ENCODE measurements at regions not wholly inside any gene's neighbourhood (a gene's known extent, or its start where the extent isn't known, plus 50 kb on each side); places are given as distances from the start of the nearest gene placed in this dataset.
"Not testable (repeated sequence)": the region's sequence is repeated elsewhere in the genome, so short reads cannot be mapped to it uniquely, and the experiment has no call there.

DNA sequence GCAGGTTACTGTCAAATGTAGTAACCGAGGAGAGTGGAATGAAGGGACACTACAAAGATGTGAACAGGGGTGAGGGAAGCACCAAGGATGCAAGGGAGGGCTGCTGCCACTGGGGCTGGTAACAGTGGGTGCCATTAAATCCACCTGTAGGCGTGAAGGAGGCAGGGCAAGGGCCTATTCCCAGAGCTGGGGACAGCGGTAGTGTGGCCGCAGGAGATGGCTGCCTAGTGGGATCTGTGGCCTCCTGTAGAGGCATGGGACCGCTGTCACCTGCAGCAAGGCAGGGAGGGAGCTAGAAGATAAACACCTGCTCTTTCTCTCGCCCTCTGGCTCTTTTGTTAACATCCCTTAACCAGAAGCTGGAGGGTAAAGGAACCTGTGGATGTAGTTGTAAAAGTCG, 80.5 kb upstream of the CNIH3 start:
- DNase-seq (ENCODE audit: low spot score), result no peak

GRCh38 chr1:224539971-224540370, 76.1 kb upstream of the CNIH3 start:
- DNase-seq (ENCODE audit: low spot score), result no peak

- no peak for DNase-seq (ENCODE audit: low spot score)
Measured at GRCh38 chr1:224540535-224540934, 75.6 kb upstream of the CNIH3 start.

GRCh38 chr1:224541072-224541790, 74.9 kb upstream of the CNIH3 start:
- no peak for DNase-seq (ENCODE audit: low spot score)

GRCh38 chr1:224541901-224542630, 74.1 kb upstream of the CNIH3 start:
- no peak for DNase-seq (ENCODE audit: low spot score)

DNA sequence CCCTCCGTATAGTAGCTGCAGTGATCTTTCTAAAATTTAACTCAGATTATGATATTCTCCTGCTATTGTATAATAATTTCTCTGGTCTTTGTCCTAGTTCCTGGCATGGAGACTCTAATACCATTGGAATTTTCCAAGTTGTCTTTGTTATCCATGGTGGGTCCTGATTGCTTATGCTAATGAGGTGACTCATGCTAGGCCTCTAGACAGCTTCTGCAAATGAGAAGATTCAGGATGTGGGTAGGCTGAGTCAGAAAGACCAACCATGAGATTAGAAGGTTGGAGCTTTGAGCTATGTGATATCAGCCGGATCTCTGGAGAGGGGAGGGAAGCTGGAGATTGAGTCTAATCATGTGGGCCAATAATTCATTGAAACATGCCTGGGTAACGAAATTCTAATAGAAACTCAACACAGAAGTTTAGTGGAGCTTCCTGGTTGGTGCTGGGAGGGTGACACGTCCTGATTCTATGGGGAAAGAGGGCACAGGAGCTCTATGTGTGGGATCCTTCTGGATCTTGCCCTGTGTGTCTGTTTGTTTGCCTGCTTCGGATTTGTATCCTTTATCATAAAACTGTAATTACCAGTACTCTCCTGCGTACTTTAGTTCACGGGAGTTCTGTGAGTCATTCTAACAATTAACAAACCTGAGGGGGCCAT, 73.2 kb upstream of the CNIH3 start:
- no peak for DNase-seq (ENCODE audit: low spot score)

DNA sequence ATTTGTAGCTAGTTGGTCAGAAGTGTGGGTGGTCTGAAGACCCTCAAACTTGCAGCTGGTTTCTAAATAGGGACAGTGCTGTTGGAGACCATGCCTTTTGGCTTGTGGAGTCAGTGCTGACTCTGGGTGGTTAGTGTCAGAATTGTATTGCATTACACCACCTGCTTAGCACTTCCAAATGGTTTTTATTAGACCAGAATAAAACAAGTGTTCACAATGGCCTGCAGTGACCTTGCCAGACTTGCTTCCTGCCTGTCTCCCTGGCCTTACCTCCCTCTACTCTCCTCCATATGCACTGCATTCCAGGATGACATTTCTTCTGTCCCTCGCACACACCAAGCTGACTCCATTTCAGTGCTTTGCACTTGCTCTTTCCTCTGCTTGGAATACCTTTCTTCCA, 72.7 kb upstream of the CNIH3 start:
- no peak for DNase-seq (ENCODE audit: low spot score)

DNA sequence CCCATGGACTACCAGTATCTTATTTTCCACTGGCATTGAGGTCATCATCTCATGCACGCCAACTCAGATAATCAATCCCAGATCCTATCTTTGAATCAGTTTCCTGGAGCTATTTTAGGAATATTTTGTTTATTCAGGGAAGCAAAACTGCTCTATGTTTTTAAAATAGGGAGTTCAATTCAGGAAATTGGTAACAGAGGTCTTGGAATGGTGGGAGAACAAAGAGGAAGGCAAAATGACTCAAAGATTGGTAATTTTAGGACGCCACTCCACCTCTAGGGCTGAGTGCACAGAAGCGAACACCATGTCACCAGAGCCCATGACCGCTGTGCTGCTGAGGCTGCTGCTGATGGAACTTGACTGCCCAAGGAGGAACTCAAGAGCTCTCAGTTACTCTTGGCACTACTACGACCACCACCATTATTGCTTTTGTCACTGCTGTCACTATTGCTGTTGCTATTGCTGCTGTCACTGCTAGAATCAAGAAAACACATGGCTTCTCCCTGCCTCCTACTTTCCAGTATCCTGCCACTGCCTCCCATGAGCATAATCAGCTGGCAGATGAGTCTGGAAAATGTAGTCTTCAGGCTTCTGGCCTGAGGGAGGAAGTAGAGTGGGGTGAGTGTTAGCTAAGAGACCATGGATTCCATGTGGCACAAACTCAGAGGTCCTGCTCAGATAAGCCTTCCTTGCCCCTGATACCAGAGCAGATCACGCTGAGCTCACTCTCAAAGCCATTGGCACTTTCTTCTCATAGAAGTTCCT, 71.6 kb upstream of the CNIH3 start:
- DNase-seq (ENCODE audit: low spot score), result no peak

DNA sequence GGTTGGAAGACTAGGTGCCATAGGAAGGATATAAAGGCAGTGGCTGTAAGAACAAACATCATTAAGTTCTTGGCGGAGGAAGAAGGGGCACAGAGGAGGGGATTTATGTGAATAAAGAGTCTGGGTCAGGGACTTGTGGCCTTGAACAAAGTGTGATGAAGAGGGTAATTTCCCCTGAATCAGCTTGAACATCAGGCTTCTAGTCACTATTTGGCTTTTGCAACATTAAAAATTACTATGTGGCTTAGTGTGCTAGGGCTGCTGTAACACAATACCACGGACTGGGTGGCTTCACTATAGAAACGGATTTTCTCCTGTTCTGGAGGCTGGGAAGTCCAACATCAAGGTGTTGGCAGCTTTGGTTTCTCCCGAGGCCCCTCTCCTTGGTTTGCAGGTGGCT, 70.5 kb upstream of the CNIH3 start:
- no peak for DNase-seq (ENCODE audit: low spot score)

DNA sequence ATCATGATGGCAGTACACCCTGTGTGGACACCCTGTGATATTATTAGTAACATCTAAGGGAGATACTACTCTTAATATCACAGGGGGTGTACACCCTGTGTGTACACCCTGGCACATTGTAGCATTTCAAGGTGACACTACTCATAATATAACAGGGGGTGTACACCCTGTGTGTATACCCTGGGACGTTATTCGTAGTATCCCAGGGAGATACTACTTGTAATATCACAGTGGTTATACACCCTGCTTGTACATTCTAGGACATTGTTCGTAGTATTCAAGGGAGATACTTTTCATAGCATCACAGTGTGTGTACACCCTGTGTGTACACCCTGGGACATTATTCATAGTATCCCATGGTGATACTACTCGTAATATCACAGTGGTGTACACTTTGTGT, 67.4 kb upstream of the CNIH3 start:
- no peak for DNase-seq (ENCODE audit: low spot score)

GRCh38 chr1:224551189-224551588, 64.9 kb upstream of the CNIH3 start:
- DNase-seq (ENCODE audit: low spot score), result not testable (repeated sequence)

DNA sequence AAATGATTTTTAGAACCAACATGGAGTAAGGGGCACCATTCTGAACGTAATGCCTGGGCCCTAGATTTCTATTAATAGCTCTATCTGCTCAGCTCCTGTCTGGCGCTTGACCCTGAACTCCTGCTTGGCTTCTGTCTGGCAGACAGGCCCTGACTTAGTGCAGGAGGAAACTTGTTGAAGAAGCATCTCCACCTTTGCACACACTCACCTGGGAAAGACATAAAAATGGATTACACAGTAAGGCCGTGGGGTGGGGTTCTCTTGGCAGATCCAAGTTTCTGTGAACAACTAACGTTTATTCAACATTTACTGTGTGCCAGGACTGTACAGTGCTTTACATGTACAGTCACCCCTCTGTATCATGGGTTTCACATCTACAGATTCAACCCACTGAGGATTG, 62.1 kb upstream of the CNIH3 start:
- DNase-seq (ENCODE audit: low spot score), result no peak

DNA sequence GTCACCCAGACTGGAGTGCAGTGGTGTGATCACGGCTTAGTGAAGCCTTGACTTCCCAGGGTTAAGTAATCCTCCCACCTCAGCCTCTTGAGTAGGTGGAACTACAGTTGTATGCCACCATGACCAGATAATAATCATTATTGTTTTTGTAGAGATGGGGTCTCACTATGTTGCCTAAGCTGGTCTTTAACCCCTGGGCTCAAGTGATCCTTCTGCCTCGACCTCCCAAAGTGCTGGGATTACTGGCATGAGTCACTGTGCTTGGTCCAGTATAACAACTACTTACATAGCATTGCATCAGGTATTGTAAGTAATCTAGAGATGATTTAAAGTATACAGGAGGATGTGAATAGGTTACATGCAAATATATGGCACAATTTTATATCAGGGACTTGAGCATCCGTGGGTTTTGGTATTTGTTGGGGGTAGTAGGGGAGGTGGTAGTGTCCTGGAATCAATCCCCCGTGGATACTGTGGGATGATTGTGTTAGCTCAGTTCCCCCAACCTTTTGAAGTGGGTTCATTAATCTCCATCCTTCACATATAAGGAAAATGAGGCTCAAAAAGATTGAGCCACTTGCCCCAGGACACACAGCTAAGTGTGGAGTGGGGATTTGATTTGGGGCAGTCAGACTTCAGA, 61.4 kb upstream of the CNIH3 start:
- DNase-seq (ENCODE audit: low spot score), result no peak

DNA sequence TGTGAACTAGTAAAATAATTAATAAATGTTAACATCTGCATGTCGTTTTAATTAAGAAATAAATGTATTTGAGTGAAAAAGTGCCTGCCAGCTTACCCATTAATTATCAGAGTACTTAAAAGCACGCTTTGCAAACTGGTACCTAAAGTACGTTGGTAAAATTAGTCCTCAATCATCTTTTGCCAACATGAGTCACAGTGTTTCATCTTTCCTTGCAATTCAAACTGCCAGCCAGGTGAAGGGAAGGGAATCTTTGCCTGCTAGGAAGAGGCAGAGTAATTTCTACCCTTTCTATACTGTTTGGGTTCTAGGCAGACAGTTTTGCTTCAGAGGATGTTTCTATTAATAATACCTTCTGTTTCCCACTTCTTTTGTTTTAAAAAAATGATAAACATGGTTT, 57.2 kb upstream of the CNIH3 start:
- DNase-seq (ENCODE audit: low spot score), result no peak

- DNase-seq (ENCODE audit: low spot score), result no peak
Measured at GRCh38 chr1:224559981-224560728, 56.0 kb upstream of the CNIH3 start.

GRCh38 chr1:224562881-224563280, 53.2 kb upstream of the CNIH3 start:
- not testable (repeated sequence) for DNase-seq (ENCODE audit: low spot score)

DNA sequence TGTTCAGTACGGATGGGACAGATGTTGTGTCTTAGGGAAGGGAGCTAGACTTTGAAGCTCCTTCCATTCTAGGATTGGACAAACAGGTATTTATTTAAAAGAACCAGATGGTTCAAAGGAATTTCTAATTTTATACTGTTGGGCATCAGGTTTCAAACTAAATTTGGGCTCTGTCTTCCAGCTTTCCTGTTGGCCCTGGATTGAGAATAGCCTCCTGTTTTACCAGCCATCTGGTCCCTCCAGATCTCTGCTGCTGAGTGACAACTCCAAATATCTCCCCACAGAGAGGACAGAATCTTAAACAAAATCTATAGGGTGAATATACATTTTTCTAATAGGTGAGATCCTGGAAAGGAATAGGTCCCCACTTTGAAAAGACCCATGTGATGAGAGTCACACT, 52.5 kb upstream of the CNIH3 start:
- no peak for DNase-seq (ENCODE audit: low spot score)

GRCh38 chr1:224564454-224565084, 51.5 kb upstream of the CNIH3 start:
- no peak for DNase-seq (ENCODE audit: low spot score)

GRCh38 chr1:224565186-224565585, 50.9 kb upstream of the CNIH3 start:
- no peak for DNase-seq (ENCODE audit: low spot score)

GRCh38 chr1:224565611-224566406, 50.3 kb upstream of the CNIH3 start:
- DNase-seq (ENCODE audit: low spot score), result no peak
